KG1 (cell line): ENCODE measurements at regions not wholly inside any gene's neighbourhood (a gene's known extent, or its start where the extent isn't known, plus 50 kb on each side); places are given as distances from the start of the nearest gene placed in this dataset.

Experiments
- DNase-seq: peaks from one replicate; lab custom pipeline; 2025; lab: John Stamatoyannopoulos, UW

- no peak for DNase-seq
Observed at GRCh38 chr15:62472616-62473299, 307.7 kb upstream of the C2CD4B start.

DNA sequence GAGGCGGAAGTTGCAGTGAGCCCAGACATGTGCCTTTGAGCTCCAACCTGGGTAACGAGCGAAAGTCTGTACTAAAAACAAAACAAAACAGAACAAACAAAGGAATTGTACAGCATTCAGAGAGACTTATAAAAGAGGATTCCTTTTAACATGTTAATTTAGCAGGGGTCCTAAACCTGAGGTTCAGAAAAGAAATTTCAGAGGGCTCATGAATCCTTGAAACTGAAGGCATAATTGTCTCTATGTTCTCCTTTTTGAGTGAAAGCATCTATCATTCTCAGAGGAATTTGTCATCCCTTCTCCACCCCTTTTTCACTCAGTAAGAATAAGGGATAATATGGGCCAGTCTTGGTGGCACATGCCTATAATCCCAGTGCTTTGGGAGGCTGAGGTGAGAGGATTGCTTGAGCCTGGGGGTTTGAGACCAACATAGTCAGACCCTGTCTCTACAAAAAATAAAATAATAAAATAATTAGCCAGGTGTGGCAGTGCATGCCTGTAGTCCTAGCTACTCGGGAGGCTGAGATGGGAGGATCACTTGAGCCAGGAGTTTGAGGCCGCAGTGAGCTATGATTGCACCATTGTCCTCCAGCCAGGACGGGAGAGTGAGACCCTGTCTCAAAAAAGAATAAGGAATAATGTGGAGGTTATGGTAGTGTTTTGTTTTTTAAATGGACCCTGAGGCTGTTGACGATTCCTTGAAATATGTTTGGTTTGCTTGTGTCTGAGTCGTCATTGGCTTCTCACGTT lies 309.1 kb upstream of the C2CD4B start:
- DNase-seq: no peak

GRCh38 chr15:62474771-62475124 lies 309.7 kb upstream of the C2CD4B start:
- no peak for DNase-seq

GRCh38 chr15:62475591-62475990 lies 310.5 kb upstream of the C2CD4B start:
- no peak for DNase-seq

DNA sequence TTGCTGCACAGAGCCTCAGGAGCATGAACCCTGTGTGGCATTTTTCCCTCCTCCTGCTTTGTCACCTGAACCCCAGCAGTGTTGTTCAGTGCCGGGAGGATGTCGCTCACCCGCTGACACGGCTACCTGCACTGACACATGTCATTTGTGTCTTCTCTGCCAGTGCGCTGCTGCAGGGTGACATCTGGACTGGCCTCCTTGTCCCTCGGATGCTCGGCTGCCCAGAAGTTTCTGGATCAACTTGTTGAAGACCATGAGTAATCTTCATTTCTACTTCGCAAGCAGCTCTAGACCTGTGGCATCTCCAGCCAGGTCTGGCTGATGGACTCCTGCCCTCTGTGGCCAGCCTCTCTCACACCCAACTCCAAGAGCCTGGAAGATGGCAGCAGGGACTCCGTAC lies 311.1 kb upstream of the C2CD4B start:
- no peak for DNase-seq

- no peak for DNase-seq
Observed at GRCh38 chr15:62477929-62478328, 312.8 kb upstream of the C2CD4B start.

GRCh38 chr15:62482785-62483429 lies 317.8 kb upstream of the C2CD4B start:
- no peak for DNase-seq

DNA sequence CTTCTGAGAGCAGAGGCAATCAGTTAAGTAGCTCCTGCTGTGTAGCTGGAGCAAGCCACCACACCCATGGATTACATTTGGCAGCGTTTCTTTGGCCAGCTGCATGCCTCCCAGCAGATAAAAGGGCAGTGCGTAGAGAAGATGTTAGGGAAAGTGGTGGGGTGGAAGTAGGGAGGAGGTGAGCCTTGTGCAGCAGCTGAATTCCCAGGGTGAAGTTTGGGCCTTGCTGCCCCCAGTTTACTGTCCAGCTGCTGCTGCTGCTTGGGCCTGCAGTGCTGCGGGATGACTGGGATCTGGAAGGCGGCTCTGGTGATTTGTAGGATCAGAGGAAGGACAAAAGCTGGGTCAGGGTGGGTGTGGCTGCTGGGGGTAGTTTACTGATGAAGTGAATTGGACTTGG lies 318.7 kb upstream of the C2CD4B start:
- no peak for DNase-seq

- DNase-seq: no peak
Observed at GRCh38 chr15:62485170-62485720, 320.2 kb upstream of the C2CD4B start.

DNA sequence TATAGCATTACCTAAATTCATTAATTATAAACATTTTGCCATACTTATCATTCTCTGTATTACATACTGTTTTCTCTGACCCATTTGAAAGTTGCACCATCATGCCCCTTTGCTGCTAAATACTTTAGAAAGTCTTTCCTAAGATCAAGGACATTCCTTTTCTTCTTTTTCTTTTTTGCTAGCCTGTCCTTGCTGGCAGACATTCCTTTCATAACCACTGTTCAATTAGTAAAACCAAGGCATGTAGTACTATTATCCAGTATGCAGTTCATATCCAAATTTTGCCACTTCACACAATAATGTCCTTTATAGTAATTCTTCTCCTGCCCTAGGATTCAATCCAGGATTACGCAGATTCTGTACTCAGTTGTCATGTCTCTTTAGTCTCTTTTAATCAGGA lies 321.0 kb upstream of the C2CD4B start:
- DNase-seq: no peak

DNA sequence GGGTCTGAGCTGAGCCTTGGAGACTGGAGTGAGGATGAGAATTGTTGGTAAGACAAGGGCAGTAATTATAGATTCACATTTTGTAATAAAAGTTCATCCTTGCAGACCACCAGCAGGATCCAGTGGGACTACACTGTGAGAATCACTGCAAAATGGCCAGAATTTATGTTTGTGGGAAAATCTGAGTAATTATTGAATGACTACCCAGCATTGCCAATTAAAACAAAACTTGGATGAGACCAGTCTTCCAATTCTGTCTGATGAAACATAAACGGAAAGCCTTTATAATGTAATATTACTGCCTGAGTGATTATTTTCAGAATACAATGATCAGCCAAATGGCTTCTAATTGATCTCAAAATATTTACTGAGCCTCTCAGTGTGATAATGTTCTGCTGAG lies 323.3 kb upstream of the C2CD4B start:
- no peak for DNase-seq

DNA sequence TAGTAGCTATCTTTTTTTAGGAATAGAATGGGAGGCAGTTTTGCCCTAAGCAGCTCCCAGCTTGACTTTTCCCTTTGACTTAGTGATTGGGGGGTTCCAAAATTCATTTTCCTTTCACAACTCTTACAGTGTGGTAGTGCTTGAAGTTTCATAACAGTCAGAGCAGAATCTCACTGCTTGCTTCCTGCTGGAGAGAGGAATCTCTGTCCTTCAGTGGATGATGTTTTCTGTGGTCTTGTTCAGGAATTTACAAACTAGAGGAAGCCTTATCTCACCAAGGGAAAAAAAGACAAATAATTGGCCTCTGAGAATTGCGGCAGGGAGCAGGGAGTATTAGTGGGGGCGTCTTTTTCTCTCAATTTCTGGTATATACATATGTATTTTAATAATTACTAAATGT lies 326.6 kb upstream of the C2CD4B start:
- DNase-seq: no peak

DNA sequence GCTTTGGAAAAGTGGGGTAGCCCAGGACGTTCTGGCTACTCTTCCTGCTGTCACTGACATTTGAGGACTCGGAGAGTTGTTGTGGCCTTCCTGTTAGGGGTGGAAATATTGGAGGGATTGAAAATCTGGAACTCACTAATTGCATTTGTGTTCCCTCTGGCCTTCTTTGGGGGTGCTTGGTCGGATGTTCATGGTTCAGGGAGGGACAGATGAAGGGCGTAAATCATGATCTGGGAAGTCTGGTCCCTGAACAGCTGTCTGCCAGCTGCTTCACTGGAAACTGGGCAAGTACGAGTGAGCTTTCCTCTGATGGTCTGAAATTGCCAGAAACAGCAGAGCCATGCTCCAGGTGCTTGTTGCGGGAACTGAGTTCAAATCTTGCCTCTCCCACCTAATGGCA lies 327.8 kb upstream of the C2CD4B start:
- no peak for DNase-seq

DNA sequence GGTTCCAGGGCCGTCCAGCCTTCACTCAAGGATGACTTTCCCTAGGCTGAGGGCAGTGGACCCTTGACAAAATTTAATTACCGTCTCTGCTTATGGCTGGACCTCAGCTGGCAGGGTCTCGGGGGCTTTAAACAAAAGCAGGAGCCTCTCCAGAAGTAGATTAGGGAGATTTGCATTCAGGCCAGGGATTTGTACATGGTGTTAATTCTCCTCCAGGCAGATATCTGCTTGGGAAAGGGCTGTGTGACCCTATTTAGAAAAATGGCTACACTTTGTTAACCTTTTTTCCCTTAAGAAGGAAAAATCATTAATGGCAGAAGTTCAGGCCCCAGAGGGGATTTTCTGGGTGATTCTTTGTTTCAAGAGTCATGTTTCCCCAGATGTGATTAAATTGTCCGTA lies 329.1 kb upstream of the C2CD4B start:
- no peak for DNase-seq

- DNase-seq: no peak
Observed at GRCh38 chr15:62495670-62496614, 330.9 kb upstream of the C2CD4B start.

GRCh38 chr15:62497356-62497755 lies 332.3 kb upstream of the C2CD4B start:
- DNase-seq: no peak

- no peak for DNase-seq
Observed at GRCh38 chr15:62498278-62498677, 333.2 kb upstream of the C2CD4B start.

DNA sequence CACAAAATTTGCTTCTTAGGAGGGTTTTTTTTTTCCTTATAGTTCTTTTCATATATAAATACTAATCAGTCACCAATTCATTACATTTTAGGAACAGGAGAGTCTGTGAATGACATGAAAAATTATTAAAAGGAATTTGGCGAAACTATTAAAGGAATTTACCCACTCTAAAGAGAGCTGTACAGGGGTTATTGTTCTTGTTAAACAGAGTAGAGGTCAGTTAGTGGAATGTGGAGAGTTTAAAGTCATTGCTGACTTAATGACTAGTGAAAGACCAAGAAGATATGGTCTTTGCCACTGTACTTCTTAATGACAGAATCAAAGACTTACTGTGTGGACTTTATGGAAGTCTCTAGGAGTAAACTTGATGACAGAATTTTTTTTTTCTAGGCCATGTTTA lies 333.6 kb upstream of the C2CD4B start:
- DNase-seq: no peak

GRCh38 chr15:62500325-62500724 lies 335.2 kb upstream of the C2CD4B start:
- no peak for DNase-seq

- DNase-seq: no peak
Observed at GRCh38 chr15:62502451-62502850, 337.4 kb upstream of the C2CD4B start.

- DNase-seq: no peak
Observed at GRCh38 chr15:62503451-62503850, 338.4 kb upstream of the C2CD4B start.

DNA sequence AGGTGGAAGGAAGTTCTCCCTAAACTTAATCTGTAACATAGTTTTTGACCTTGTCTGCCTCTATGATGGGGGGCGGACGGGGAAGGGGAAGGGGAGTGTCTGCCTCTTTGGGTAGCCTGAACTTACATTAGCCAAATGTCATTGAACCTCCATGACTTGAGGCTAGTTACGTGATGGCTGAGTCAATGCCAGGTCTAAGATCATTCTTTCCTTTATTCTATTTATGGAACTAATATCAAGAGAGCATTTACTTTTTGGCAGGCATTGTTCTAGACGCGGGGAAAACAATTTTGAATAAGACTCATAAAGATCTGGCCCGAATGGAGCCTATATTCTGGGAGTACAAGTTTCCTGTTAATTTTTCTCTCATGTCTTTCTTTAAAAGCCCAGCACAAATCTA lies 340.7 kb upstream of the C2CD4B start:
- DNase-seq: no peak
